ENCODE measurements at regions not wholly inside any gene's neighbourhood (a gene's known extent, or its start where the extent isn't known, plus 50 kb on each side); places are given as distances from the start of the nearest gene placed in this dataset.

DNA sequence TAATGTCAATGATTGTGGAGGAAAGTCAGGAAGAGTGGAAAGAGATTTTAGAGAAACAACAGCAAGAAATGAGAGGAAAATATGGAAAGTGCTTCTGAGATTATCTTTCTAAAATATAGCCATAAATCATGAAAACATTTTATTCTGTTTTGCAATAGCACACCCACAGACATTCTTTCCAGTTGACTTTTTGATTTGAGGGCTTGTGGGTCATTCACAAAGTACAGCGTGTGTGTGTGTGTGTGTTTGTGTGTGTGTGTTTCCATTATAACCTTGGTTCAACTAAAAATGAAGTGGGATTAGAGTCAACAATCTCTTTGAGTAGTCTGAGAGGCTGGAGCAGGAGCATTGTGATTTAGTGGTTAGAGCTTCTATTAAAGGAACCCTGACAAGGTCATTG lies 116.6 kb upstream of the GAS1 start:
- Histone ChIP-seq H3K4me2 (ENCODE audit: unreplicated experiment) (peak overlapping the region; percentile 73), H3K4me3 (peak overlapping the region; percentile 36), H3F3A (ENCODE audit: insufficient read depth) (peaks cover 52% of the 10 kb centered on the region), H4K20me1 (ENCODE audit: insufficient read depth) (no peaks in the 10 kb centered on the region), H3K9me2 (ENCODE audit: insufficient read depth) (peaks cover 3% of the 10 kb centered on the region; the same call in 1 of the 2 replicates), H3K4me1 (ENCODE audit: insufficient read depth) (peaks cover 52% of the 10 kb centered on the region), H3K9ac (no peak overlapping the region; the same call in 1 of the 2 replicates), H3K36me3 (ENCODE audit: low read depth) (no peaks in the 10 kb centered on the region), H3K27ac (peak overlapping the region; percentile 72), H2AFZ (no peak overlapping the region), H3K79me2 (ENCODE audit: insufficient read depth) (no peaks in the 10 kb centered on the region), H3K27me3 (replicated peaks; ENCODE audit: insufficient read depth) (no peaks in the 10 kb centered on the region), H3K9me3 (ENCODE audit: low read depth) (no peaks in the 10 kb centered on the region)
- in situ Hi-C loops (cut with MboI) = no loop called here
- 4 to 10% methylated on average over 1 of the region's 1 CpG for WGBS, 2 experiments (ENCODE audit: low coverage in 1 of 2, low lambda C conversion rate in 2 of 2, missing lambda C conversion rate in 2 of 2)
- peak; percentile 62 for DNase-seq
- TF ChIP-seq EZH2 (IDR thresholded peaks at IDR 0.05; ENCODE audit: insufficient read depth, poor library complexity, severe bottlenecking) = no peak
- TF ChIP-seq EZH2phosphoT487 (IDR thresholded peaks at IDR 0.05; ENCODE audit: insufficient read depth, low read depth) = no peak

DNA sequence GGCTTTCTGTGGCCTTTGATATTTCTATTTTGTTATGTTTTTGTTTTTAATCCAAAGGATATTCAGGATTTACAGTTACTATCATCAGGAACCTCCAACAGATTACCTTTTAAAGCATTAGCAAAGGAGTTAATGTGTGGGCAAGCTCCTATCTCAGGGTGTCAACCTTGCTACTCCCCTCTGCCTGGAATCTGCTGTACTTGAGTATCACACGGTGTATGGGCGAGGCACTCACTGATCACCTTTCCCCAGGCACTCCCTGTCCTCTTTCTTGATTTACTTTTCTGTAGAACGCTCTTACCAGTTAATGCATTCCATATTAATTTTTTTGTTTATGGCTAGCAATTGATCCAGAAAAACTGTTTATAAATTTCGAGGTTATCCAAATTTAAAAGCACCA lies 117.0 kb upstream of the GAS1 start:
- Histone ChIP-seq H3K79me2 (ENCODE audit: insufficient read depth) (no peaks in the 10 kb centered on the region), H4K20me1 (ENCODE audit: insufficient read depth) (no peaks in the 10 kb centered on the region), H3K4me2 (ENCODE audit: unreplicated experiment) (peak overlapping the region; percentile 73), H3K4me3 (peak overlapping the region; percentile 36; the same call in 1 of the 2 replicates), H3K27ac (peak overlapping the region; percentile 72), H3K9me3 (ENCODE audit: low read depth) (no peaks in the 10 kb centered on the region), H3K9ac (no peak overlapping the region), H3K36me3 (ENCODE audit: low read depth) (no peaks in the 10 kb centered on the region), H2AFZ (no peak overlapping the region), H3K9me2 (ENCODE audit: insufficient read depth) (peaks cover 3% of the 10 kb centered on the region; the same call in 1 of the 2 replicates), H3K27me3 (replicated peaks; ENCODE audit: insufficient read depth) (no peaks in the 10 kb centered on the region), H3F3A (ENCODE audit: insufficient read depth) (peaks cover 57% of the 10 kb centered on the region), H3K4me1 (ENCODE audit: insufficient read depth) (peaks cover 56% of the 10 kb centered on the region)
- TF ChIP-seq EZH2 (IDR thresholded peaks at IDR 0.05; ENCODE audit: insufficient read depth, poor library complexity, severe bottlenecking) = no peak
- no peak for TF ChIP-seq EZH2phosphoT487 (IDR thresholded peaks at IDR 0.05; ENCODE audit: insufficient read depth, low read depth)
- 54 to 70% methylated on average over 4 of the region's 4 CpGs for WGBS, 2 experiments (ENCODE audit: low coverage in 1 of 2, low lambda C conversion rate in 2 of 2, missing lambda C conversion rate in 2 of 2)
- in situ Hi-C loops (cut with MboI) = no loop called here
- no peak for DNase-seq

DNA sequence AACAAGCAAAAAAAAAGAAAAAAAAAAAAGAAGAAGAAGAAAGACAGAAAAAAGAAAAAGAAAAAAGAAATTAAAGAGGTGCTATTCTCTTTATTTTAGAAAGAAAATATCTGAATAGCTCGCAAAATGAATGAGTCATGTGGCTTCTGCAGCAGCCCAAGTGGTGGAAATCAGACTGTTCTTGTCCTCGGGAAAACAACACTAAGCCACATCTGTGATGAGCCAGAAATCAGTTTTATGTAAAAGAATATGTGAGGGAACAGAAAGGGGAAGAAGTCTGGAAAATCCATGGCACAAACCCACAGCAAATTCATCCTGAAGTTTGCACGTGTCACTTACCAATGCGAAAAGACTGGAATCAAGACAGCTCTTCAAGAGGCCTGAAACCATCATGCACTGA lies 118.7 kb upstream of the GAS1 start:
- in situ Hi-C loops (cut with MboI) = no loop called here
- no peaks in the 10 kb centered on the region for H4K20me1 ChIP-seq (ENCODE audit: insufficient read depth)
- no peak overlapping the region for H3K4me3 ChIP-seq
- H3K9me2 ChIP-seq (ENCODE audit: insufficient read depth) = peaks cover 3% of the 10 kb centered on the region; the same call in 1 of the 2 replicates
- WGBS, 2 experiments (ENCODE audit: low coverage in 1 of 2, low lambda C conversion rate in 2 of 2, missing lambda C conversion rate in 2 of 2) = 14 to 19% methylated on average over 4 of the region's 4 CpGs
- no peaks in the 10 kb centered on the region for H3K9me3 ChIP-seq (ENCODE audit: low read depth)
- H3K9ac ChIP-seq = no peak overlapping the region
- H3F3A ChIP-seq (ENCODE audit: insufficient read depth) = peaks cover 73% of the 10 kb centered on the region
- peak overlapping the region; percentile 47 for H2AFZ ChIP-seq
- H3K27ac ChIP-seq = no peak overlapping the region
- peaks cover 67% of the 10 kb centered on the region for H3K4me1 ChIP-seq (ENCODE audit: insufficient read depth)
- H3K79me2 ChIP-seq (ENCODE audit: insufficient read depth) = no peaks in the 10 kb centered on the region
- H3K27me3 ChIP-seq (replicated peaks; ENCODE audit: insufficient read depth) = no peaks in the 10 kb centered on the region
- TF ChIP-seq EZH2 (IDR thresholded peaks at IDR 0.05; ENCODE audit: insufficient read depth, poor library complexity, severe bottlenecking) (no peak), EZH2phosphoT487 (IDR thresholded peaks at IDR 0.05; ENCODE audit: insufficient read depth, low read depth) (no peak)
- H3K4me2 ChIP-seq (ENCODE audit: unreplicated experiment) = peak overlapping the region; percentile 27
- H3K36me3 ChIP-seq (ENCODE audit: low read depth) = no peaks in the 10 kb centered on the region
- DNase-seq = peak; percentile 73

DNA sequence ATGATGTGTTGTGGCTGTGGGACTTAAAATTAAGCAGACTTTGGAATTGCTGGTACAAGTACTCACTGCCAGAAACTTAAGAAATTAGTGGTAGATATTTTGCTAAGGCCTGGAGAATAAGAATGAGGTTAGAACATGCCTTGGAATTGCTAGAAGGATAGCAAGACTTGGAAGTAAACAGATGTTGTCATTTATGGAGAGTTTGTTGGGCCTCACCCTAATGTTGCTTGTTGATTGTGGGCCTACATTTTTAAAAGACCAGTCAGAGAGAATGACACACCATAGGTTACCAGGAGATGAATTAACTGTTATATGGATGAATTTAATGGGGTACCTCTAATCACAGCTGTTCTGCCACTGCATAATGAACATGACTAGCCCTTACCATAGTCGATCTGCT lies 120.1 kb upstream of the GAS1 start:
- no peaks in the 10 kb centered on the region for H4K20me1 ChIP-seq (ENCODE audit: insufficient read depth)
- H3K27me3 ChIP-seq (replicated peaks; ENCODE audit: insufficient read depth) = no peaks in the 10 kb centered on the region
- H3K9ac ChIP-seq = no peak overlapping the region
- no peak overlapping the region for H3K4me3 ChIP-seq
- in situ Hi-C loops (cut with MboI) = no loop called here
- no peak overlapping the region for H3K4me2 ChIP-seq (ENCODE audit: unreplicated experiment)
- peaks cover 70% of the 10 kb centered on the region for H3K4me1 ChIP-seq (ENCODE audit: insufficient read depth)
- H3K36me3 ChIP-seq (ENCODE audit: low read depth) = no peaks in the 10 kb centered on the region
- no peak overlapping the region for H2AFZ ChIP-seq
- H3K79me2 ChIP-seq (ENCODE audit: insufficient read depth) = no peaks in the 10 kb centered on the region
- 0 out of 2 replicates have a peak overlapping the region, but pooled peaks have one; percentile 4 for H3K27ac ChIP-seq
- peaks cover 75% of the 10 kb centered on the region for H3F3A ChIP-seq (ENCODE audit: insufficient read depth)
- WGBS, 2 experiments (ENCODE audit: low coverage in 1 of 2, low lambda C conversion rate in 2 of 2, missing lambda C conversion rate in 2 of 2) = 75 to 90% methylated on average over 1 of the region's 1 CpG
- H3K9me3 ChIP-seq (ENCODE audit: low read depth) = no peaks in the 10 kb centered on the region
- DNase-seq = peak; percentile 46
- no peak for TF ChIP-seq EZH2phosphoT487 (IDR thresholded peaks at IDR 0.05; ENCODE audit: insufficient read depth, low read depth)
- no peak for TF ChIP-seq EZH2 (IDR thresholded peaks at IDR 0.05; ENCODE audit: insufficient read depth, poor library complexity, severe bottlenecking)
- peaks cover 3% of the 10 kb centered on the region; the same call in 1 of the 2 replicates for H3K9me2 ChIP-seq (ENCODE audit: insufficient read depth)
